22Rv1 (cell line): ENCODE measurements at regions not wholly inside any gene's neighbourhood (a gene's known extent, or its start where the extent isn't known, plus 50 kb on each side); places are given as distances from the start of the nearest gene placed in this dataset.

Source experiments
- H3K27ac ChIP-seq: fragments of 450-650 bp; 2 replicates; pipeline ENCODE4 v1.5.1; 2017
- ZFX ChIP-seq: fragments of 450-650 bp; IDR thresholded peaks from 2 replicates; pipeline ENCODE4 v1.6.1; 2017; ENCODE audit warnings: antibody characterized with exemption, borderline replicate concordance
- TF ChIP-seq, protein P1 (sequence below): fragments of 450-650 bp; IDR thresholded peaks from 2 replicates; pipeline ENCODE4 v1.5.1; 2017; ENCODE audit warnings: mild to moderate bottlenecking

DNA sequence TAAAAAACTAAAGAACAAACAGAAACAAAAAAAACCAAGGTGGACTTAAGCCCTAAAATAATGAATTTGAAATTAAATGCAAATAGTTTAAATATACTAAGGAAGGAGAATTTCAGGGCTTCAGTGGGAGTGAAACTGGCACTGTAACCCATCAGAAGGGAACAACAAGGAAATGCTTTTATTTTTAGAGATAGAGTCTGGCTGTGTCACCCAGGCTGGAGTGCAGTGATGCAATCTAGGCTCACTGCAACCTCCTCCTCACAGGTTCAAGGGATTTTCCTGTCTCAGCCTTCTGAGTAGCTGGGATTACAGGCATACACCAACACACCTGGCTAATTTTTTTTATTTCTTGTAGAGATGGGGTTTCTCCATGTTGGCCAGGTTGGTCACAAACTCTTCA is 625.2 kb upstream of the CDH8 start:
- H3K27ac ChIP-seq, result no peak overlapping the region
- TF ChIP-seq ZFX, result no peak
- TF ChIP-seq, protein P1, sequence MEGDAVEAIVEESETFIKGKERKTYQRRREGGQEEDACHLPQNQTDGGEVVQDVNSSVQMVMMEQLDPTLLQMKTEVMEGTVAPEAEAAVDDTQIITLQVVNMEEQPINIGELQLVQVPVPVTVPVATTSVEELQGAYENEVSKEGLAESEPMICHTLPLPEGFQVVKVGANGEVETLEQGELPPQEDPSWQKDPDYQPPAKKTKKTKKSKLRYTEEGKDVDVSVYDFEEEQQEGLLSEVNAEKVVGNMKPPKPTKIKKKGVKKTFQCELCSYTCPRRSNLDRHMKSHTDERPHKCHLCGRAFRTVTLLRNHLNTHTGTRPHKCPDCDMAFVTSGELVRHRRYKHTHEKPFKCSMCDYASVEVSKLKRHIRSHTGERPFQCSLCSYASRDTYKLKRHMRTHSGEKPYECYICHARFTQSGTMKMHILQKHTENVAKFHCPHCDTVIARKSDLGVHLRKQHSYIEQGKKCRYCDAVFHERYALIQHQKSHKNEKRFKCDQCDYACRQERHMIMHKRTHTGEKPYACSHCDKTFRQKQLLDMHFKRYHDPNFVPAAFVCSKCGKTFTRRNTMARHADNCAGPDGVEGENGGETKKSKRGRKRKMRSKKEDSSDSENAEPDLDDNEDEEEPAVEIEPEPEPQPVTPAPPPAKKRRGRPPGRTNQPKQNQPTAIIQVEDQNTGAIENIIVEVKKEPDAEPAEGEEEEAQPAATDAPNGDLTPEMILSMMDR, result no peak

- TF ChIP-seq, protein P1, result no peak
- no peak for TF ChIP-seq ZFX
- H3K27ac ChIP-seq, result no peak overlapping the region
Measured at GRCh38 chr16:62657116-62657515, 620.9 kb upstream of the CDH8 start.

DNA sequence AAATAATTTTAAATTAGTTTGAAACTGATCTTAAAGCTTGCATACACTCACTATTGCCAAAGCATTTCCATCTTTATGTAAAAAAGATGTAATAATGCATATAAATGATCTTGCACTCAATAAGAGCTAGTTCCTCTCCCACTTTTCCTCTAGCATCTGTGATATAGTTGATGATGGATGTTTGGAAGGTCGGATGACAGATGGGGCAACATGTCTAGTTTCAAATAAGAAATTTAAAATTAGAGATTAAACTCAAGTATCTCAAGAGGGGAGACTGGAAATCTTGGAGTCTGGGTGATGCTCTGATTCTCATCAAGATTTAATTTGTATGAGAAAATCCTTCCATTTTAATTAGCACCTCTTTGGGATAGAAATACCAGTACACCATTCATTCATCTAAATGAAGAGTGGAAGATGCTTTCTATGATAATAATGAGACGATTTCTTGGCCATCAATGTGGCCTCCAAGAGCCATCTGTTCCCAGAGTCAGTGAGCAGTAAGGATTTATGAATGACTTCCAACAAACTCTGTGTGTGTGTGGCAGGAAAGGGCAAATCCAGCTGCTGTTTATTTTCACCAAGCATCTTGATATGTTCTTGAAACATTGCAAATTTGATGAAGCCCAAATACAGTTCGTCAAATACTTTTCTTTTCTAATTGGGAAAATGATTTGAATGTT is 616.3 kb upstream of the CDH8 start:
- no peak for TF ChIP-seq ZFX
- TF ChIP-seq, protein P1, result no peak
- H3K27ac ChIP-seq, result no peak overlapping the region

DNA sequence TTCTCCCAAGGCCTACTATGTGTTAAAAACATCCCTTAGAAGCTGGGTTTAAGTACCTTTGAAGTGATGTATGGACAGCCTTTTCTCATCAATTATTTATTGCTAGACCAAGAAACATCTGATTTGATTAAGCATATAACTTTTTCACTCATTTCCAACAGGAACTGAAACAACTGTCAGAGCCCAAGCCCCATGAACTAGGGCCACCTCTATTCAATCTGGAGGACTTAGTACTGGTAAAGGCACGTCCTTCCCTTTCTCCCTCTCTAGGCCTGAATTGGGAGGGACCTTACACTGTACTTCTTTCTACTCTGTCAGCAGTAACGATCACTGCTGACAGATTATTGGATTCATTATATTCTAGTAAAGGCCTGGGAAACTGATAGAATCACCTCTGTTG is 612.0 kb upstream of the CDH8 start:
- H3K27ac ChIP-seq, result no peak overlapping the region
- TF ChIP-seq ZFX, result no peak
- TF ChIP-seq, protein P1, result no peak

GRCh38 chr16:62644030-62644812 is 608.0 kb upstream of the CDH8 start:
- TF ChIP-seq, protein P1, result no peak
- no peak for TF ChIP-seq ZFX
- H3K27ac ChIP-seq, result no peak overlapping the region

- TF ChIP-seq, protein P1, result no peak
- no peak for TF ChIP-seq ZFX
Measured at GRCh38 chr16:62642677-62643076, 606.4 kb upstream of the CDH8 start.

DNA sequence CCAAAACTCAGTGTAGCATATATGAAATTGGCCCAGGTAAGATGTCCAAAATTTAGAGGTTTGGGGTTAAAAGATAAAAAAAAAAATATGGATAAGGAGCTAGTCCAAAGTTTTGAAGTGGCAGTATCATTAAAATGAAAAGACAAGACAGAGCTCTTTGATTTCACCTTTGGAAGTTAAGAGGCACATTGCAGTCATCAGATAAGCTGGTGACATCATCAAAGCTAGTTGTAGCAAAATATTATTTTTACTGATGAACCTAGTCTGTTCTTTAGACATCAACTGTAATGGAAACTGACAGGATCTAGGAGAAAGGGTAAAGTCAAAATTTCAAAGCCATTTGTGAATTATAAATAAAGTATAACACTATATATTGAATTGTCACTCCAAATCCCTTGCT is 603.7 kb upstream of the CDH8 start:
- TF ChIP-seq, protein P1, result no peak
- no peak for TF ChIP-seq ZFX
- no peak overlapping the region for H3K27ac ChIP-seq

More at GRCh38 chr16:62642677-62643076, 606.4 kb upstream of the CDH8 start:
- H3K27ac ChIP-seq, result no peak overlapping the region
